ENCODE measurements at regions not wholly inside any gene's neighbourhood (a gene's known extent, or its start where the extent isn't known, plus 50 kb on each side); places are given as distances from the start of the nearest gene placed in this dataset.

DNA sequence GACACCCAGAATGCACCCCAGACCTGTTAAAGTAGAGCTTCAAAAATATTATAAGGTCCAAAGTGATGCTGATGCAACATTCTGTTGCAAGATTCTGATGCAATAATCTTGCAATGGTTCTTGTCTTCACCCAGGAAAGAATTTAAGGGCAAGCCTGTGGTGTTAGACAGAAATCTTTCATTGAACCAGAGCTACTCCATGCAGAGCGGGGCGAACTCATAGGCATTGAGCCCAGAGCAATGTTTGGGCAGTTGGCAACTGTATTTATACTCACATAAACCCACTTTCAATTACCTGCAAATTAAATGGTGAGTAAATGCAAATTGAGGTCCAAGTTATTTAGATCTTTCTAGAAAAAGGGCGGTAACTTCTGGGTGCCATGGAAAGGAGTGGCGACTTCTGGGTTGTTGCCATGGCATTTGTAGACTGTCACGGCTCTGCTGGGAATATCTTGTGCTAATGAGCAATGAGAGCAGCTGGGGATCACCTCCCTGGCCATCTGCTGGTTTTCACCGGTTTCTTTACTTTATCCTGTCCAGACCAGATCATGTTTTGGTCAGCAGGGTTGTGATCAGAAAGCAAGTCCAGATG, 163.4 kb downstream of the ICE1 start:
- H3K27ac ChIP-seq (ENCODE audit: low read depth, low read length), result no peak overlapping the region
- H3K36me3 ChIP-seq (ENCODE audit: insufficient read depth, low read length), result no peaks in the 10 kb centered on the region
- H3K9ac ChIP-seq (ENCODE audit: low read depth, low read length), result no peak overlapping the region
- H3K4me3 ChIP-seq (ENCODE audit: low read length), result no peak overlapping the region
- H3K9me3 ChIP-seq (ENCODE audit: insufficient read depth, low read depth, low read length), result peaks cover 15% of the 10 kb centered on the region
- WGBS, result 80% methylated on average over 6 of the region's 6 CpGs
- no peaks in the 10 kb centered on the region for H3K4me1 ChIP-seq (ENCODE audit: insufficient read depth, low read length)
- H3K27me3 ChIP-seq (ENCODE audit: insufficient read depth, low read length), result no peaks in the 10 kb centered on the region

- H3K36me3 ChIP-seq (ENCODE audit: insufficient read depth, low read length), result no peaks in the 10 kb centered on the region
- no peak overlapping the region for H3K4me3 ChIP-seq (ENCODE audit: low read length)
- peaks cover 15% of the 10 kb centered on the region for H3K9me3 ChIP-seq (ENCODE audit: insufficient read depth, low read depth, low read length)
- no peak overlapping the region for H3K9ac ChIP-seq (ENCODE audit: low read depth, low read length)
- WGBS, result 96% methylated on average over 4 of the region's 4 CpGs
- H3K27ac ChIP-seq (ENCODE audit: low read depth, low read length), result no peak overlapping the region
- H3K4me1 ChIP-seq (ENCODE audit: insufficient read depth, low read length), result no peaks in the 10 kb centered on the region
- H3K27me3 ChIP-seq (ENCODE audit: insufficient read depth, low read length), result no peaks in the 10 kb centered on the region
Measured at GRCh38 chr5:5584751-5585150, 162.3 kb downstream of the ICE1 start.

GRCh38 chr5:5584236-5584745, 161.8 kb downstream of the ICE1 start:
- Histone ChIP-seq H3K27ac (ENCODE audit: low read depth, low read length) (no peak overlapping the region), H3K4me3 (ENCODE audit: low read length) (no peak overlapping the region), H3K9ac (ENCODE audit: low read depth, low read length) (no peak overlapping the region), H3K27me3 (ENCODE audit: insufficient read depth, low read length) (no peaks in the 10 kb centered on the region), H3K9me3 (ENCODE audit: insufficient read depth, low read depth, low read length) (peaks cover 15% of the 10 kb centered on the region), H3K36me3 (ENCODE audit: insufficient read depth, low read length) (no peaks in the 10 kb centered on the region), H3K4me1 (ENCODE audit: insufficient read depth, low read length) (no peaks in the 10 kb centered on the region)
- 89% methylated on average over 3 of the region's 3 CpGs for WGBS

DNA sequence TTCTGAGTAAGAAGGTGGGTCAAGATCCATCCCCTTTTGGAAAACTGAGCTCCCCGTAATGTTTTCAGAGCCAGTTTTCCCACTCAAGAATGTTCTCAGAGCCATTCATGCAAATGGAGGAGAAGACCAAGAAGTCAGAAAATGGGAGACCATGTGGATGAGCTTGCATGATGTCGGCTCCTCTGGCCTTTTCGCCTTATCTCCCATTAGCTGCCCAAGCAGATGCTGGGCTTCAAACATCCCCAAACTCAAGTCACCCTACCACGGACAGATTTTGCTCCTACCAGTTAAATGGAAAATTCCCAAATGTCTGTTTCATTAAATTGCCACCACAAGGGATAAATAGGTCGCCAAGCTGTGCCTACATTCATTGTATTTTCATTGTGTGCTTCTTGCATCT, 161.4 kb downstream of the ICE1 start:
- H3K27me3 ChIP-seq (ENCODE audit: insufficient read depth, low read length), result no peaks in the 10 kb centered on the region
- WGBS, result 94% methylated on average over 5 of the region's 5 CpGs
- no peak overlapping the region for H3K27ac ChIP-seq (ENCODE audit: low read depth, low read length)
- no peak overlapping the region for H3K9ac ChIP-seq (ENCODE audit: low read depth, low read length)
- no peaks in the 10 kb centered on the region for H3K36me3 ChIP-seq (ENCODE audit: insufficient read depth, low read length)
- H3K9me3 ChIP-seq (ENCODE audit: insufficient read depth, low read depth, low read length), result peaks cover 15% of the 10 kb centered on the region
- no peaks in the 10 kb centered on the region for H3K4me1 ChIP-seq (ENCODE audit: insufficient read depth, low read length)
- H3K4me3 ChIP-seq (ENCODE audit: low read length), result no peak overlapping the region

- WGBS, result 95% methylated on average over 5 of the region's 5 CpGs
- H3K4me3 ChIP-seq (ENCODE audit: low read length), result no peak overlapping the region
- H3K27me3 ChIP-seq (ENCODE audit: insufficient read depth, low read length), result no peaks in the 10 kb centered on the region
- peaks cover 15% of the 10 kb centered on the region for H3K9me3 ChIP-seq (ENCODE audit: insufficient read depth, low read depth, low read length)
- no peak overlapping the region for H3K27ac ChIP-seq (ENCODE audit: low read depth, low read length)
- H3K4me1 ChIP-seq (ENCODE audit: insufficient read depth, low read length), result no peaks in the 10 kb centered on the region
- no peaks in the 10 kb centered on the region for H3K36me3 ChIP-seq (ENCODE audit: insufficient read depth, low read length)
- H3K9ac ChIP-seq (ENCODE audit: low read depth, low read length), result no peak overlapping the region
Measured at GRCh38 chr5:5583023-5583765, 160.7 kb downstream of the ICE1 start.

DNA sequence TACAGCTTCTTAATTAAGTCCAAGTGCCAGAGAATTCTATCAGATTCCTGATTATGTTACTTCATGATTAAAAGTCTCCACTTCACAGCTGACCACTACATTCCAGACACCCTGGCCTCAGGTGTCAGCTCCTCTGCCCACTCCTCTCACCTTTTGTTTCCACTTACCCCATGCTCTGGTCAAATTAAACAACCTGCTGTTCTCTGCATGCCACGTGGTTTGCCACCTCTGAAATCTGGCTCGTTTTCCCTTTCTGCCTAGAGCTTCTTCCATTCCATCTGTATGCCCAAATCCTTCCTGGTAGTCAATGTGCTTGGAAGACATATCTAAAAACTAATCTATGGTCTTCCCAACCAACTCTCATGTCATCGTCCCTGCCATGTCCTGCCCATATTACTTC, 158.6 kb downstream of the ICE1 start:
- Histone ChIP-seq H3K4me3 (ENCODE audit: low read length) (no peak overlapping the region), H3K36me3 (ENCODE audit: insufficient read depth, low read length) (no peaks in the 10 kb centered on the region), H3K4me1 (ENCODE audit: insufficient read depth, low read length) (no peaks in the 10 kb centered on the region), H3K9ac (ENCODE audit: low read depth, low read length) (no peak overlapping the region), H3K9me3 (ENCODE audit: insufficient read depth, low read depth, low read length) (peaks cover 9% of the 10 kb centered on the region; the same call in 1 of the 2 replicates), H3K27ac (ENCODE audit: low read depth, low read length) (no peak overlapping the region), H3K27me3 (ENCODE audit: insufficient read depth, low read length) (no peaks in the 10 kb centered on the region)
- WGBS, result 96% methylated on average over 3 of the region's 3 CpGs

GRCh38 chr5:5576744-5577143, 154.3 kb downstream of the ICE1 start:
- Histone ChIP-seq H3K27me3 (ENCODE audit: insufficient read depth, low read length) (no peaks in the 10 kb centered on the region), H3K4me3 (ENCODE audit: low read length) (no peak overlapping the region), H3K9ac (ENCODE audit: low read depth, low read length) (no peak overlapping the region), H3K27ac (ENCODE audit: low read depth, low read length) (no peak overlapping the region), H3K4me1 (ENCODE audit: insufficient read depth, low read length) (peaks cover 5% of the 10 kb centered on the region; the same call in 1 of the 2 replicates), H3K9me3 (ENCODE audit: insufficient read depth, low read depth, low read length) (no peaks in the 10 kb centered on the region), H3K36me3 (ENCODE audit: insufficient read depth, low read length) (no peaks in the 10 kb centered on the region)
- 94% methylated on average over 6 of the region's 6 CpGs for WGBS

GRCh38 chr5:5575461-5575860, 153.0 kb downstream of the ICE1 start:
- Histone ChIP-seq H3K27ac (ENCODE audit: low read depth, low read length) (no peak overlapping the region), H3K36me3 (ENCODE audit: insufficient read depth, low read length) (no peaks in the 10 kb centered on the region), H3K9me3 (ENCODE audit: insufficient read depth, low read depth, low read length) (no peaks in the 10 kb centered on the region), H3K9ac (ENCODE audit: low read depth, low read length) (no peak overlapping the region), H3K4me1 (ENCODE audit: insufficient read depth, low read length) (peaks cover 5% of the 10 kb centered on the region; the same call in 1 of the 2 replicates), H3K27me3 (ENCODE audit: insufficient read depth, low read length) (no peaks in the 10 kb centered on the region), H3K4me3 (ENCODE audit: low read length) (no peak overlapping the region)
- WGBS, result 95% methylated on average over 2 of the region's 2 CpGs

DNA sequence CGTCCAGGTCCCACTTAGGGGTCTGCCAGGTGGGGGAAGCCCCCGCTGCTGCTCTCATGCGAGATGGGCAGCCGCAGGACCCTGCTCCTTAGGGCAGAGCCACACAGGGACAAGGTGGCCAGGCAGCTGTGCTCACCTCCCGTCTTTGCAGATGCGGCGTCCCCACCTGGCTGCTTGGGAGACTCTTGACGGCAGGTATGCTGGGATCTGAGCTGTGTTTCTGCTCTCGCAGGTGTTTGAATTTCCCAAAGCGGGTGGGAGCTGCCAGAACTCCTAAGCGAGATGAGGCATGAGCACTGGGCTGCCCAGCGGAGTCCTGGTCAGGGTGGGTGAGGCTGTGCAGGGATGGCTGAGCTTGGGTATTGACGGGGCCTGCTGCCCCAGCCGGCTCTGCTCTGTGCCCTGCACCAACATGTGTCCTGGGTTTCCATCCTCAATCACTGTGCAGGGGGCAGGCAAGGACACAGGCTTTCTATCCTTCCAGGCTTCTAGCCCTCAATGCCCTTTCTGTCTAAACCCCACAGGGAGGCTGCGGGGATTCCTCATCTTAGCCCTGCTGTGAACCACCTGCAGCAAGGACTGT, 151.4 kb downstream of the ICE1 start:
- no peak overlapping the region for H3K27ac ChIP-seq (ENCODE audit: low read depth, low read length)
- no peaks in the 10 kb centered on the region for H3K9me3 ChIP-seq (ENCODE audit: insufficient read depth, low read depth, low read length)
- WGBS, result 92% methylated on average over 15 of the region's 15 CpGs
- H3K4me1 ChIP-seq (ENCODE audit: insufficient read depth, low read length), result peaks cover 5% of the 10 kb centered on the region; the same call in 1 of the 2 replicates
- no peak overlapping the region for H3K4me3 ChIP-seq (ENCODE audit: low read length)
- H3K36me3 ChIP-seq (ENCODE audit: insufficient read depth, low read length), result no peaks in the 10 kb centered on the region
- H3K9ac ChIP-seq (ENCODE audit: low read depth, low read length), result no peak overlapping the region
- H3K27me3 ChIP-seq (ENCODE audit: insufficient read depth, low read length), result no peaks in the 10 kb centered on the region

- Histone ChIP-seq H3K27ac (ENCODE audit: low read depth, low read length) (no peak overlapping the region), H3K4me3 (ENCODE audit: low read length) (no peak overlapping the region), H3K9ac (ENCODE audit: low read depth, low read length) (no peak overlapping the region), H3K9me3 (ENCODE audit: insufficient read depth, low read depth, low read length) (no peaks in the 10 kb centered on the region), H3K4me1 (ENCODE audit: insufficient read depth, low read length) (peaks cover 5% of the 10 kb centered on the region; the same call in 1 of the 2 replicates), H3K36me3 (ENCODE audit: insufficient read depth, low read length) (no peaks in the 10 kb centered on the region), H3K27me3 (ENCODE audit: insufficient read depth, low read length) (no peaks in the 10 kb centered on the region)
- WGBS, result 89% methylated on average over 21 of the region's 21 CpGs
Measured at GRCh38 chr5:5572976-5573797, 150.7 kb downstream of the ICE1 start.

Measured in HUES64 (cell line).